H1 (cell line): ENCODE measurements at regions not wholly inside any gene's neighbourhood (a gene's known extent, or its start where the extent isn't known, plus 50 kb on each side); places are given as distances from the start of the nearest gene placed in this dataset.

Source experiments
- CTCF ChIA-PET: fragments of 300-600 bp; sonication (Branson Sonifier 250); formaldehyde crosslinking; loops from one replicate; lab custom pipeline; 2021; ENCODE audit not compliant: partially characterized antibody; lab: Charles Lee
- POLR2A ChIA-PET: fragments of 300-600 bp; sonication (Branson Sonifier 250); formaldehyde crosslinking; loops from one replicate; lab custom pipeline; 2021; ENCODE audit warnings: inconsistent platforms; ENCODE audit not compliant: partially characterized antibody; lab: Charles Lee
- DNase-seq, 2 experiments: peaks; one replicate each; pipeline versions ENCODE4 v3.0.0 to v3.0.0-alpha.2; 2010 to 2022; ENCODE audit warnings: low spot score in 2 of 2, low read depth in 1 of 2, mixed read lengths in 1 of 2
- FAIRE-seq: peaks from 2 replicates; lab custom pipeline; 2011; peaks lifted over from hg19 to GRCh38; lab: Jason Lieb, UNC
- H2AFZ ChIP-seq: 2 replicates; pipeline ENCODE4 v1.8.1; 2012; ENCODE audit warnings: low read length, inconsistent platforms
- H2AK5ac ChIP-seq: 2 replicates; pipeline ENCODE4 v1.6.1; 2013; ENCODE audit warnings: low read depth, low read length
- H2BK120ac ChIP-seq: replicated peaks from 2 replicates; pipeline ENCODE3; 2013; ENCODE audit warnings: low read depth, low read length, inconsistent platforms
- H2BK12ac ChIP-seq: 2 replicates; pipeline ENCODE4 v1.6.1; 2013; ENCODE audit warnings: low read depth, low read length
- H2BK15ac ChIP-seq: 2 replicates; pipeline ENCODE4 v1.6.1; 2013; ENCODE audit warnings: low read length
- H2BK20ac ChIP-seq: 2 replicates; pipeline ENCODE4 v1.6.1; 2013; ENCODE audit warnings: low read length
- H2BK5ac ChIP-seq: 2 replicates; pipeline ENCODE4 v1.6.1; 2013; ENCODE audit warnings: low read depth, low read length
- H3K14ac ChIP-seq: 2 replicates; pipeline ENCODE4 v1.6.1; 2013; ENCODE audit warnings: inconsistent platforms; ENCODE audit not compliant: insufficient read length
- H3K18ac ChIP-seq: 2 replicates; pipeline ENCODE4 v1.6.1; 2013; ENCODE audit warnings: low read length; ENCODE audit errors: extremely low read depth
- H3K23ac ChIP-seq: 2 replicates; pipeline ENCODE4 v1.6.1; 2013; ENCODE audit warnings: inconsistent platforms; ENCODE audit not compliant: insufficient read length
- H3K23me2 ChIP-seq: 2 replicates; pipeline ENCODE4 v1.6.1; 2013; ENCODE audit warnings: low read depth, low read length
- H3K27ac ChIP-seq: 2 replicates; pipeline ENCODE4 v1.6.1; 2011; ENCODE audit warnings: low read depth, low read length, inconsistent platforms
- H3K27me3 ChIP-seq, 4 experiments: replicated peaks in 1 of 4; 1 replicate in 1 of 4; 2 replicates in 3 of 4; pipeline versions ENCODE4 v1.6.1 to v1.8.1; 2011 to 2013; ENCODE audit warnings: low read length in 3 of 4, mild to moderate bottlenecking in 3 of 4, inconsistent platforms in 2 of 4, mixed read lengths in 2 of 4, moderate library complexity in 1 of 4; ENCODE audit not compliant: control insufficient read depth in 3 of 4, insufficient read depth in 3 of 4; ENCODE audit errors: extremely low read depth in 1 of 4
- H3K36me3 ChIP-seq, 4 experiments: 2 replicates each; pipeline versions ENCODE4 v1.6.1 to v1.8.1; 2011 to 2013; ENCODE audit warnings: mild to moderate bottlenecking in 4 of 4, low read length in 3 of 4, moderate library complexity in 2 of 4, control low read depth in 1 of 4, inconsistent platforms in 1 of 4; ENCODE audit not compliant: insufficient read depth in 4 of 4, control insufficient read depth in 2 of 4
- H3K4ac ChIP-seq: replicated peaks from 2 replicates; pipeline ENCODE3; 2013; ENCODE audit warnings: low read length, low read depth, mixed read lengths, inconsistent platforms; ENCODE audit not compliant: insufficient read length
- H3K4me1 ChIP-seq, 4 experiments: replicated peaks in 1 of 4; 1 replicate in 1 of 4; 2 replicates in 3 of 4; pipeline versions ENCODE4 v1.6.1 to v1.8.1; 2011 to 2013; ENCODE audit warnings: low read length in 3 of 4, inconsistent platforms in 2 of 4, mixed read lengths in 1 of 4; ENCODE audit not compliant: insufficient read depth in 4 of 4, control insufficient read depth in 3 of 4
- H3K4me2 ChIP-seq, 2 experiments: 2 replicates each; pipeline versions ENCODE4 v1.6.1 to v1.8.1; 2011 to 2013; ENCODE audit warnings: low read depth in 2 of 2, low read length in 2 of 2, control low read depth in 1 of 2, inconsistent platforms in 1 of 2, mild to moderate bottlenecking in 1 of 2; ENCODE audit not compliant: insufficient read depth in 1 of 2
- H3K4me3 ChIP-seq, 4 experiments: fragments of 200-600, 300-600 bp in 1 of 4; sonication (generic), shearing (Covaris generic), sonication (Bioruptor Twin) in 1 of 4; 2 replicates each; pipeline versions ENCODE4 v1.5.1 to v1.8.1; 2011 to 2016; ENCODE audit warnings: low read length in 4 of 4, low read depth in 3 of 4, control low read depth in 2 of 4, inconsistent platforms in 2 of 4, mild to moderate bottlenecking in 2 of 4, mixed read lengths in 1 of 4, moderate library complexity in 1 of 4; ENCODE audit not compliant: insufficient read depth in 2 of 4; ENCODE audit errors: extremely low read depth in 1 of 4
- H3K56ac ChIP-seq: replicated peaks from 2 replicates; pipeline ENCODE3; 2013; ENCODE audit warnings: low read depth, mild to moderate bottlenecking, mixed read lengths, low read length, inconsistent platforms; ENCODE audit not compliant: insufficient read length
- H3K79me1 ChIP-seq: 2 replicates; pipeline ENCODE4 v1.6.1; 2013; ENCODE audit warnings: low read depth, low read length, control low read depth
- H3K79me2 ChIP-seq, 2 experiments: 2 replicates each; pipeline versions ENCODE4 v1.6.1 to v1.8.1; 2012 to 2013; ENCODE audit warnings: low read length in 2 of 2, mild to moderate bottlenecking in 2 of 2, inconsistent platforms in 1 of 2; ENCODE audit not compliant: insufficient read depth in 2 of 2, control insufficient read depth in 1 of 2
- H3K9ac ChIP-seq, 4 experiments: replicated peaks in 1 of 4; 1 replicate in 1 of 4; 2 replicates in 3 of 4; pipeline versions ENCODE4 v1.6.1 to v1.8.1; 2011 to 2013; ENCODE audit warnings: low read depth in 3 of 4, low read length in 3 of 4, control low read depth in 2 of 4, mild to moderate bottlenecking in 2 of 4, moderate library complexity in 2 of 4, inconsistent platforms in 1 of 4; ENCODE audit errors: extremely low read depth in 1 of 4
- H3K9me3 ChIP-seq, 2 experiments: 2 replicates each; pipeline versions ENCODE4 v1.6.1 to v1.8.1; 2012 to 2013; ENCODE audit warnings: mild to moderate bottlenecking in 2 of 2, moderate library complexity in 2 of 2, control low read depth in 1 of 2, inconsistent platforms in 1 of 2, low read depth in 1 of 2, low read length in 1 of 2, mixed read lengths in 1 of 2; ENCODE audit not compliant: insufficient read depth in 2 of 2
- H4K20me1 ChIP-seq, 2 experiments: replicated peaks in 1 of 2; 2 replicates each; pipeline versions ENCODE3 to v1.8.1; 2011 to 2013; ENCODE audit warnings: inconsistent platforms in 2 of 2, low read length in 2 of 2, mild to moderate bottlenecking in 1 of 2; ENCODE audit not compliant: insufficient read depth in 2 of 2, control insufficient read depth in 1 of 2
- H4K5ac ChIP-seq: 2 replicates; pipeline ENCODE4 v1.6.1; 2013; ENCODE audit warnings: low read length, low read depth, mixed read lengths, inconsistent platforms; ENCODE audit not compliant: insufficient read length
- H4K8ac ChIP-seq: 2 replicates; pipeline ENCODE4 v1.8.0; 2013; ENCODE audit warnings: mild to moderate bottlenecking, moderate library complexity, low read length, inconsistent platforms; ENCODE audit not compliant: insufficient read depth; ENCODE audit errors: extremely low read depth
- H4K91ac ChIP-seq: replicated peaks from 2 replicates; pipeline ENCODE3; 2013; ENCODE audit warnings: low read length, mixed read lengths, inconsistent platforms; ENCODE audit not compliant: insufficient read length
- BACH1 ChIP-seq: IDR thresholded peaks from 2 replicates; pipeline ENCODE4 v1.6.1; 2012; ENCODE audit warnings: low read length, improper control_type of control experiment
- BCL11A ChIP-seq, 2 experiments: IDR thresholded peaks; one replicate each; pipeline ENCODE4 v1.6.1; 2011; ENCODE audit warnings: low read depth in 2 of 2, low read length in 2 of 2, mild to moderate bottlenecking in 2 of 2
- CBX5 ChIP-seq: fragments of 300-800, 300-1000 bp; sonication (generic); IDR thresholded peaks from 2 replicates; pipeline ENCODE4 v1.7.1; 2016; ENCODE audit warnings: antibody characterized with exemption, low read length, low read depth
- CHD2 ChIP-seq: IDR thresholded peaks from 2 replicates; pipeline ENCODE4 v1.6.1; 2012; ENCODE audit warnings: low read length, improper control_type of control experiment
- EZH2 ChIP-seq: fragments of 200-600 bp; sonication (generic); IDR thresholded peaks from 2 replicates; pipeline ENCODE4 v1.7.1; 2012; ENCODE audit warnings: low read depth, mild to moderate bottlenecking, moderate library complexity, low read length, inconsistent platforms; ENCODE audit not compliant: severe bottlenecking
- MAFK ChIP-seq: IDR thresholded peaks from 2 replicates; pipeline ENCODE4 v1.6.1; 2012; ENCODE audit warnings: low read depth, mild to moderate bottlenecking, improper control_type of control experiment, low read length
- NANOG ChIP-seq: IDR thresholded peaks from 2 replicates; pipeline ENCODE4 v1.6.1; 2011; ENCODE audit warnings: low read length, low read depth, mild to moderate bottlenecking, inconsistent platforms; ENCODE audit not compliant: insufficient read depth, poor library complexity, severe bottlenecking
- POLR2A ChIP-seq, 2 experiments: IDR thresholded peaks; 1 replicate in 1 of 2; 2 replicates in 1 of 2; pipeline ENCODE4 v1.6.1; 2011; ENCODE audit warnings: low read depth in 2 of 2, low read length in 2 of 2, mild to moderate bottlenecking in 2 of 2; ENCODE audit errors: control extremely low read depth in 1 of 2
- SP1 ChIP-seq: IDR thresholded peaks from 2 replicates; pipeline ENCODE4 v1.6.1; 2011; ENCODE audit warnings: low read depth, low read length
- SUZ12 ChIP-seq: fragments of 200-600 bp; sonication (generic); IDR thresholded peaks from 2 replicates; pipeline ENCODE4 v1.6.1; 2012; ENCODE audit warnings: mild to moderate bottlenecking, inconsistent platforms, low read length, moderate library complexity, mixed read lengths
- ZNF274 ChIP-seq: IDR thresholded peaks from 2 replicates; pipeline ENCODE4 v1.7.0; 2012; ENCODE audit warnings: low read length, borderline replicate concordance; ENCODE audit errors: extremely low read depth
- TF ChIP-seq, protein P1 (sequence below): IDR thresholded peaks from 2 replicates; pipeline ENCODE4 v1.6.1; 2011; ENCODE audit warnings: low read length, improper control_type of control experiment
- TF ChIP-seq, protein P2 (sequence below): IDR thresholded peaks from 2 replicates; pipeline ENCODE4 v1.6.1; 2011; ENCODE audit warnings: low read depth, mild to moderate bottlenecking, low read length; ENCODE audit not compliant: insufficient read depth

DNA sequence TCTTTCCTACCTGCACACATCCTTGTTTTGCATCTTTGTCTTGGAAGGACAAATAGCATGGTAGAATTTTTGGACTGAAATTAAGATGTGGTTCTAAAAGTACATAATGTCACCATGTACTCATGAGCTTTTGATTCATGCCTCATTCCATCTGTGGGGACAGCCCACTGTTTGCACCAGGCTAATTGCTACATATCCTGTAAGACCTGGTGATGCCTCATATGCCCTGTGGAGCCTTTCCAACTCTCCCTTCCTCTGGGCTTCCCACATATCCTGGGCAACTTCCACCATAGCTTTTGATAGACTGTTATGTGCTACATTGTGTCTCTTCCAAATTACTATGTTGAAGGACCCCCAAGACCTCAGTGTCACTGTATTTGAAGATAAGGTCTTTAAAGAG is 213.6 kb upstream of the PREP start:
- Histone ChIP-seq H2BK20ac (no peak overlapping the region), H3K4me2 (no peak overlapping the region), H2BK120ac (no peak overlapping the region), H3K79me2 (no peaks in the 10 kb centered on the region), H3K23me2 (no peaks in the 10 kb centered on the region), H2AFZ (no peak overlapping the region), H2BK15ac (no peak overlapping the region), H3K23ac (no peak overlapping the region), H3K36me3 (no peaks in the 10 kb centered on the region), H4K8ac (no peak overlapping the region), H3K18ac (no peak overlapping the region), H3K14ac (no peak overlapping the region), H4K5ac (no peak overlapping the region), H3K4me3 (no peak overlapping the region), H3K56ac (no peak overlapping the region), H3K9me3 (peaks cover 0 to 2% of the 10 kb centered on the region in 2 experiments; a peak in 1 of 4 replicates), H2AK5ac (no peak overlapping the region), H4K91ac (no peak overlapping the region), H3K9ac (no peak overlapping the region), H3K27me3 (no peaks in the 10 kb centered on the region), H3K27ac (no peak overlapping the region), H4K20me1 (no peaks in the 10 kb centered on the region), H3K79me1 (no peaks in the 10 kb centered on the region), H3K4ac (no peak overlapping the region), H3K4me1 (no peaks in the 10 kb centered on the region), H2BK5ac (no peak overlapping the region), H2BK12ac (no peak overlapping the region)
- ChIA-PET POLR2A (no interaction called here), CTCF (interaction anchor here (0.6 kb wide), 1 partner anchor 17 kb away, joined by 3 read pairs; no protein-coding TSS in a partner anchor)
- no peak for FAIRE-seq
- no peak for TF ChIP-seq SUZ12
- TF ChIP-seq, protein P1, sequence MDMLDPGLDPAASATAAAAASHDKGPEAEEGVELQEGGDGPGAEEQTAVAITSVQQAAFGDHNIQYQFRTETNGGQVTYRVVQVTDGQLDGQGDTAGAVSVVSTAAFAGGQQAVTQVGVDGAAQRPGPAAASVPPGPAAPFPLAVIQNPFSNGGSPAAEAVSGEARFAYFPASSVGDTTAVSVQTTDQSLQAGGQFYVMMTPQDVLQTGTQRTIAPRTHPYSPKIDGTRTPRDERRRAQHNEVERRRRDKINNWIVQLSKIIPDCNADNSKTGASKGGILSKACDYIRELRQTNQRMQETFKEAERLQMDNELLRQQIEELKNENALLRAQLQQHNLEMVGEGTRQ, result no peak
- no peak for TF ChIP-seq BCL11A (IDR thresholded peaks at IDR 0.05; ENCODE audit: low read depth in 2 of 2, low read length in 2 of 2)
- TF ChIP-seq EZH2, result no peak
- TF ChIP-seq NANOG, result no peak
- no peak for TF ChIP-seq BACH1
- no peak for TF ChIP-seq MAFK
- TF ChIP-seq POLR2A (IDR thresholded peaks at IDR 0.05; ENCODE audit: control extremely low read depth in 1 of 2, low read depth in 2 of 2, low read length in 2 of 2), result no peak
- TF ChIP-seq ZNF274, result no peak
- TF ChIP-seq SP1, result no peak
- TF ChIP-seq, protein P2, sequence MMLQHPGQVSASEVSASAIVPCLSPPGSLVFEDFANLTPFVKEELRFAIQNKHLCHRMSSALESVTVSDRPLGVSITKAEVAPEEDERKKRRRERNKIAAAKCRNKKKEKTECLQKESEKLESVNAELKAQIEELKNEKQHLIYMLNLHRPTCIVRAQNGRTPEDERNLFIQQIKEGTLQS, result no peak
- no peak for TF ChIP-seq CHD2
- no peak for TF ChIP-seq CBX5
- DNase-seq, result no peak
